Liver (tissue), 8 donors: ENCODE measurements at regions not wholly inside any gene's neighbourhood (a gene's known extent, or its start where the extent isn't known, plus 50 kb on each side); places are given as distances from the start of the nearest gene placed in this dataset.

Source experiments
- DNase-seq: peaks from one replicate; pipeline ENCODE4 v3.0.0-alpha.2; 2017; ENCODE audit warnings: low spot score
- H3K27ac ChIP-seq, 2 donors: one replicate each; pipeline ENCODE4 v1.7.0; 2013; ENCODE audit warnings: inconsistent platforms in 2 of 2, low read length in 2 of 2, control low read depth in 1 of 2, low read depth in 1 of 2, mild to moderate bottlenecking in 1 of 2
- H3K27me3 ChIP-seq, 4 donors: one replicate each; pipeline versions ENCODE4 v1.6.1 to v1.7.0; 2013; ENCODE audit warnings: low read length in 3 of 4, inconsistent platforms in 1 of 4, mild to moderate bottlenecking in 1 of 4, moderate library complexity in 1 of 4; ENCODE audit not compliant: control insufficient read depth in 4 of 4, insufficient read depth in 4 of 4
- H3K36me3 ChIP-seq, 4 donors: one replicate each; pipeline versions ENCODE4 v1.6.1 to v1.7.0; 2013; ENCODE audit warnings: low read length in 3 of 4, mild to moderate bottlenecking in 3 of 4, low read depth in 1 of 4, moderate library complexity in 1 of 4; ENCODE audit not compliant: control insufficient read depth in 4 of 4, insufficient read depth in 3 of 4
- H3K4me1 ChIP-seq, 4 donors: one replicate each; pipeline versions ENCODE4 v1.6.1 to v1.7.0; 2013; ENCODE audit warnings: low read length in 3 of 4, mild to moderate bottlenecking in 3 of 4, moderate library complexity in 1 of 4; ENCODE audit not compliant: control insufficient read depth in 4 of 4, insufficient read depth in 4 of 4
- H3K4me3 ChIP-seq, 3 donors: one replicate each; pipeline versions ENCODE4 v1.6.1 to v1.7.0; 2013; ENCODE audit warnings: low read length in 3 of 3, control low read depth in 1 of 3, low read depth in 1 of 3, mild to moderate bottlenecking in 1 of 3
- H3K9ac ChIP-seq, 2 donors: one replicate each; pipeline ENCODE4 v1.7.0; 2013; ENCODE audit warnings: low read length in 2 of 2, mild to moderate bottlenecking in 2 of 2, moderate library complexity in 2 of 2, control low read depth in 1 of 2, low read depth in 1 of 2
- H3K9me3 ChIP-seq, 4 donors: one replicate each; pipeline versions ENCODE4 v1.6.1 to v1.7.0; 2013; ENCODE audit warnings: low read length in 3 of 4; ENCODE audit not compliant: control insufficient read depth in 4 of 4
- FOXA1 ChIP-seq: IDR thresholded peaks from 2 replicates; pipeline ENCODE4 v1.6.1; 2016; ENCODE audit warnings: antibody characterized with exemption
- FOXA2 ChIP-seq: IDR thresholded peaks from 2 replicates; pipeline ENCODE4 v1.6.1; 2016; ENCODE audit warnings: antibody characterized with exemption
- GABPA ChIP-seq, 2 donors: IDR thresholded peaks in 1 of 2; conservative IDR thresholded peaks in 1 of 2; 2 replicates each; pipeline ENCODE4 v1.6.1; 2016; ENCODE audit warnings: antibody characterized with exemption in 2 of 2, mild to moderate bottlenecking in 1 of 2, moderate library complexity in 1 of 2
- HNF4G ChIP-seq: IDR thresholded peaks from 2 replicates; pipeline ENCODE4 v1.6.1; 2016; ENCODE audit warnings: antibody characterized with exemption
- MAX ChIP-seq: IDR thresholded peaks from 2 replicates; pipeline ENCODE4 v1.6.1; 2016; ENCODE audit warnings: antibody characterized with exemption
- NR2F2 ChIP-seq: IDR thresholded peaks from 2 replicates; pipeline ENCODE4 v1.6.1; 2016; ENCODE audit warnings: antibody characterized with exemption
- RAD21 ChIP-seq, 2 donors: IDR thresholded peaks; 2 replicates each; pipeline ENCODE4 v1.6.1; 2016; ENCODE audit warnings: antibody characterized with exemption in 2 of 2, mild to moderate bottlenecking in 2 of 2
- REST ChIP-seq: IDR thresholded peaks from 2 replicates; pipeline ENCODE4 v1.6.1; 2016; ENCODE audit warnings: antibody characterized with exemption, mild to moderate bottlenecking
- RXRA ChIP-seq, 2 donors: IDR thresholded peaks; 2 replicates each; pipeline ENCODE4 v1.6.1; 2017 to 2018; ENCODE audit warnings: antibody characterized with exemption in 2 of 2, mild to moderate bottlenecking in 1 of 2
- TAF1 ChIP-seq: conservative IDR thresholded peaks from 2 replicates; pipeline ENCODE4 v1.6.1; 2016; ENCODE audit warnings: antibody characterized with exemption, mild to moderate bottlenecking
- YY1 ChIP-seq: IDR thresholded peaks from 2 replicates; pipeline ENCODE4 v1.6.1; 2016; ENCODE audit warnings: antibody characterized with exemption, mild to moderate bottlenecking
- WGBS: extraction: QIAGEN DNeasy Blood & Tissue Kit; methylation state at CpG from one replicate; pipeline ENCODE4 v1.1.7; 2013; 5-methylcytosine and 5-hydroxymethylcytosine counted together
- TF ChIP-seq, protein P1 (sequence below): fragments of 150-350 bp; IDR thresholded peaks from 2 replicates; pipeline ENCODE4 v1.5.1; 2017; ENCODE audit warnings: improper control_type of control experiment, low read depth, low read length; ENCODE audit not compliant: missing input control
- TF ChIP-seq, protein P2 (sequence below): IDR thresholded peaks from 2 replicates; pipeline ENCODE4 v1.6.1; 2016; ENCODE audit warnings: antibody characterized with exemption
- donor health status: healthy.
- donor health status: healthy.
- donor health status: healthy.
- donor health status: healthy.
- donor health status: healthy.

- TF ChIP-seq, protein P1, sequence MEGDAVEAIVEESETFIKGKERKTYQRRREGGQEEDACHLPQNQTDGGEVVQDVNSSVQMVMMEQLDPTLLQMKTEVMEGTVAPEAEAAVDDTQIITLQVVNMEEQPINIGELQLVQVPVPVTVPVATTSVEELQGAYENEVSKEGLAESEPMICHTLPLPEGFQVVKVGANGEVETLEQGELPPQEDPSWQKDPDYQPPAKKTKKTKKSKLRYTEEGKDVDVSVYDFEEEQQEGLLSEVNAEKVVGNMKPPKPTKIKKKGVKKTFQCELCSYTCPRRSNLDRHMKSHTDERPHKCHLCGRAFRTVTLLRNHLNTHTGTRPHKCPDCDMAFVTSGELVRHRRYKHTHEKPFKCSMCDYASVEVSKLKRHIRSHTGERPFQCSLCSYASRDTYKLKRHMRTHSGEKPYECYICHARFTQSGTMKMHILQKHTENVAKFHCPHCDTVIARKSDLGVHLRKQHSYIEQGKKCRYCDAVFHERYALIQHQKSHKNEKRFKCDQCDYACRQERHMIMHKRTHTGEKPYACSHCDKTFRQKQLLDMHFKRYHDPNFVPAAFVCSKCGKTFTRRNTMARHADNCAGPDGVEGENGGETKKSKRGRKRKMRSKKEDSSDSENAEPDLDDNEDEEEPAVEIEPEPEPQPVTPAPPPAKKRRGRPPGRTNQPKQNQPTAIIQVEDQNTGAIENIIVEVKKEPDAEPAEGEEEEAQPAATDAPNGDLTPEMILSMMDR: no peak
- no peak for TF ChIP-seq HNF4G
Measured at GRCh38 chr9:107222020-107222522, 61.0 kb upstream of the RAD23B start (continued).

DNA sequence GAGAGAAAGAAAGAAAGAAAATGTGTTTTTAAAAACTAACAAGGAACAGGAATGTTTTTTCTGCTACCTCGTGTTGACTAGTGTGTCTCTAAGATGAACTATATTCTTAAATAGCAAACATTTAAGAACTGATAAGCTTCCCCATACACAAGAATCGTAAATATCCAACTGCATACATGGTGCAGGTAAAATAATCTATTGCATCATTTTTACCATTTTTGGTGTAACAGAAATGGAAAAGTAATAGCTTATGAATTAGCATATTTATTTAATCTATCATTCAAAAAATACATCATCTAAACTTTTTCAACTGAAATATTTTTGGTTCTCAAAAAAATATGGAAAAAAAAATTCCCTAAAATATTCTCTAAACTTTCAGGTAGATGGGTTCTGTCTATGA is 59.7 kb upstream of the RAD23B start:
- H3K4me1 ChIP-seq: peaks cover 0 to 4% (median 0%) of the 10 kb centered on the region in 4 donors
- 85% methylated on average over 2 of the region's 2 CpGs for WGBS
- H3K9ac ChIP-seq: no peak overlapping the region
- no peaks in the 10 kb centered on the region for H3K27me3 ChIP-seq
- TF ChIP-seq FOXA1 (no peak), REST (no peak), RXRA (IDR thresholded peaks at IDR 0.05) (no peak), NR2F2 (no peak), TAF1 (no peak), YY1 (no peak), MAX (no peak), RAD21 (IDR thresholded peaks at IDR 0.05) (no peak), GABPA (IDR thresholded peaks at IDR 0.05 in 1 of 2, conservative IDR thresholded peaks at IDR 0.05 in 1 of 2) (no peak), FOXA2 (no peak)
- TF ChIP-seq, protein P2, sequence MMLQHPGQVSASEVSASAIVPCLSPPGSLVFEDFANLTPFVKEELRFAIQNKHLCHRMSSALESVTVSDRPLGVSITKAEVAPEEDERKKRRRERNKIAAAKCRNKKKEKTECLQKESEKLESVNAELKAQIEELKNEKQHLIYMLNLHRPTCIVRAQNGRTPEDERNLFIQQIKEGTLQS: no peak
- TF ChIP-seq, protein P1: no peak
- H3K27ac ChIP-seq: no peak overlapping the region
- no peak for DNase-seq
- H3K4me3 ChIP-seq: no peak overlapping the region
- H3K9me3 ChIP-seq: no peaks in the 10 kb centered on the region
- H3K36me3 ChIP-seq: no peaks in the 10 kb centered on the region
